Loucy (cell line): ENCODE measurements at regions not wholly inside any gene's neighbourhood (a gene's known extent, or its start where the extent isn't known, plus 50 kb on each side); places are given as distances from the start of the nearest gene placed in this dataset.

Source experiments
- H2AFZ ChIP-seq: fragments of 200-600 bp; sonication (generic); 2 replicates; pipeline ENCODE4 v1.6.0; 2016; ENCODE audit warnings: antibody characterized with exemption, mild to moderate bottlenecking, low read length, moderate library complexity
- H3F3A ChIP-seq: fragments of 200-600 bp; 2 replicates; pipeline ENCODE4 v1.6.0; 2016; ENCODE audit warnings: antibody characterized with exemption, low read depth, mild to moderate bottlenecking
- H3K27me3 ChIP-seq: fragments of 200-600 bp; sonication (generic); 2 replicates; pipeline ENCODE4 v1.6.1; 2014; ENCODE audit warnings: low read length, mild to moderate bottlenecking; ENCODE audit not compliant: insufficient read depth, poor library complexity, severe bottlenecking
- H3K36me3 ChIP-seq: fragments of 200-600 bp; sonication (generic); 2 replicates; pipeline ENCODE4 v1.6.1; 2016; ENCODE audit warnings: low read length; ENCODE audit not compliant: insufficient read depth
- H3K4me1 ChIP-seq: fragments of 200-600 bp; sonication (generic); 2 replicates; pipeline ENCODE4 v1.5.1; 2014; ENCODE audit warnings: low read length, mild to moderate bottlenecking; ENCODE audit not compliant: insufficient read depth, poor library complexity, severe bottlenecking
- H3K4me2 ChIP-seq: fragments of 200-600 bp; sonication (generic); 2 replicates; pipeline ENCODE4 v1.6.0; 2014; ENCODE audit warnings: antibody characterized with exemption, low read length, low read depth, mild to moderate bottlenecking; ENCODE audit not compliant: poor library complexity, severe bottlenecking
- H3K4me3 ChIP-seq: fragments of 200-600 bp; sonication (generic); 2 replicates; pipeline ENCODE4 v1.5.1; 2014; ENCODE audit warnings: low read length, mild to moderate bottlenecking, mixed read lengths; ENCODE audit not compliant: poor library complexity, severe bottlenecking
- H3K79me2 ChIP-seq: fragments of 200-600 bp; sonication (generic); 2 replicates; pipeline ENCODE4 v1.6.1; 2014; ENCODE audit warnings: low read length; ENCODE audit not compliant: insufficient read depth
- H3K9ac ChIP-seq: fragments of 200-600 bp; sonication (generic); 2 replicates; pipeline ENCODE4 v1.6.0; 2014; ENCODE audit warnings: mild to moderate bottlenecking, low read depth, low read length, moderate library complexity; ENCODE audit not compliant: poor library complexity, severe bottlenecking
- H3K9me2 ChIP-seq: fragments of 200-600 bp; sonication (generic); replicated peaks from 2 replicates; pipeline ENCODE4 v1.6.1; 2016; ENCODE audit warnings: low read depth, low read length, mixed read lengths
- H3K9me3 ChIP-seq: fragments of 200-600 bp; sonication (generic); 2 replicates; pipeline ENCODE4 v1.6.1; 2014; ENCODE audit warnings: mild to moderate bottlenecking, antibody characterized with exemption, low read length, low read depth; ENCODE audit not compliant: insufficient read depth
- H4K20me1 ChIP-seq: fragments of 200-600 bp; sonication (generic); 2 replicates; pipeline ENCODE4 v1.6.0; 2014; ENCODE audit warnings: antibody characterized with exemption, low read length, mild to moderate bottlenecking; ENCODE audit not compliant: insufficient read depth, poor library complexity, severe bottlenecking
- CTCF ChIP-seq: fragments of 200-600 bp; sonication (generic); conservative IDR thresholded peaks from 2 replicates; pipeline ENCODE4 v1.5.1; 2014; ENCODE audit warnings: mild to moderate bottlenecking, antibody characterized with exemption, low read length
- EZH2phosphoT487 ChIP-seq: fragments of 200-600 bp; IDR thresholded peaks from 2 replicates; pipeline ENCODE4 v1.6.1; 2018; ENCODE audit warnings: antibody characterized with exemption, mild to moderate bottlenecking, moderate library complexity, borderline replicate concordance

GRCh38 chr2:198498048-198498447 lies 693.7 kb downstream of the PLCL1 start:
- Histone ChIP-seq H3K4me1 (peaks cover 1% of the 10 kb centered on the region), H3K9ac (no peak overlapping the region), H2AFZ (no peak overlapping the region), H3F3A (no peaks in the 10 kb centered on the region), H3K4me3 (no peak overlapping the region), H3K4me2 (no peak overlapping the region), H3K9me3 (no peaks in the 10 kb centered on the region), H3K27me3 (no peaks in the 10 kb centered on the region), H3K9me2 (no peaks in the 10 kb centered on the region), H3K79me2 (no peaks in the 10 kb centered on the region), H3K36me3 (no peaks in the 10 kb centered on the region), H4K20me1 (no peaks in the 10 kb centered on the region)
- TF ChIP-seq CTCF, result no peak
- no peak for TF ChIP-seq EZH2phosphoT487

- no peak for TF ChIP-seq CTCF
- no peak for TF ChIP-seq EZH2phosphoT487
- no peaks in the 10 kb centered on the region for H4K20me1 ChIP-seq
Measured at GRCh38 chr2:198494931-198495330, 690.5 kb downstream of the PLCL1 start.

GRCh38 chr2:198490748-198491147 lies 686.4 kb downstream of the PLCL1 start:
- Histone ChIP-seq H3K36me3 (no peaks in the 10 kb centered on the region), H3K4me2 (no peak overlapping the region), H3K9ac (no peak overlapping the region), H3K9me2 (no peaks in the 10 kb centered on the region), H3K4me3 (no peak overlapping the region), H3F3A (no peaks in the 10 kb centered on the region), H3K9me3 (no peaks in the 10 kb centered on the region), H3K27me3 (no peaks in the 10 kb centered on the region), H3K4me1 (no peaks in the 10 kb centered on the region), H3K79me2 (no peaks in the 10 kb centered on the region), H4K20me1 (no peaks in the 10 kb centered on the region), H2AFZ (no peak overlapping the region)
- TF ChIP-seq CTCF, result no peak
- TF ChIP-seq EZH2phosphoT487, result no peak

More at GRCh38 chr2:198494931-198495330, 690.5 kb downstream of the PLCL1 start:
- Histone ChIP-seq H3K4me3 (no peak overlapping the region), H3F3A (no peaks in the 10 kb centered on the region), H3K36me3 (no peaks in the 10 kb centered on the region), H3K9ac (no peak overlapping the region), H3K9me2 (no peaks in the 10 kb centered on the region), H2AFZ (no peak overlapping the region), H3K79me2 (no peaks in the 10 kb centered on the region), H3K9me3 (no peaks in the 10 kb centered on the region), H3K4me1 (no peaks in the 10 kb centered on the region), H3K27me3 (no peaks in the 10 kb centered on the region), H3K4me2 (no peak overlapping the region)
